Erythroblast (primary cell): ENCODE measurements at regions not wholly inside any gene's neighbourhood (a gene's known extent, or its start where the extent isn't known, plus 50 kb on each side); places are given as distances from the start of the nearest gene placed in this dataset.

ENCODE experiments used
- GATA1 ChIP-seq: IDR thresholded peaks from 2 replicates; pipeline ENCODE4 v1.6.1; 2011; ENCODE audit warnings: low read depth, mild to moderate bottlenecking, control low read depth, low read length, moderate library complexity
- POLR2A ChIP-seq: IDR thresholded peaks from 2 replicates; pipeline ENCODE4 v1.6.1; 2011; ENCODE audit warnings: mild to moderate bottlenecking, low read length

- TF ChIP-seq POLR2A (no peak), GATA1 (no peak)
Observed at GRCh38 chr9:109641372-109641659, 138.7 kb upstream of the PALM2AKAP2 start.
